ENCODE measurements at regions not wholly inside any gene's neighbourhood (a gene's known extent, or its start where the extent isn't known, plus 50 kb on each side); places are given as distances from the start of the nearest gene placed in this dataset.
"Not testable (repeated sequence)": the region's sequence is repeated elsewhere in the genome, so short reads cannot be mapped to it uniquely, and the experiment has no call there.

DNA sequence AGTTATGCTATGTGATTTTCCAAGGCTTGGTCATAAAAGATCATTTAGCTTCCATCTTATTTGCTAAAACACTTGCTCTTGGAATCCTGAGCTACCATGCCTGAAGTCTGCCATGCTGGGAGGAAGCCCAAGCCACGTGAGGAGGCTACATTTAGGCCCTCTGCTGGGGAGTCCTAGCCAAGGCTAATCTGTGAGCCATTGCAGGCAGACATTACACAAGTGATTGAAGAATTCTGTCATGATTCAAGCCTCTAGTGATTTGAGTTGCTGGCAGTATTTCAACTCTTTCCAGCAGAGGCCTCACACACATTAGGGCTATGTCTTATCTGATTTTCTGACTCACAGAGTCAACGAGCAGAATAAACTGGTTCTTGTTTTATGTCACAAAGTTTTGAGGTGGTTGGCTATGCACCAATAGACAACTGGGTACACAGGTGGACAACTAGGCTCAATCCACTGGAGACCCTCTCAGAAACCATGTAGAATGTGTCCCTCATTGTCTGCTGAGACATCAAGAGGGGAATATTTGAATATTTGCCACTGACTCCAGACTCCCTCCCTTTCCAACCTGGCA lies 227.2 kb upstream of the SULF2 start:
- DNase-seq, result no peak

DNA sequence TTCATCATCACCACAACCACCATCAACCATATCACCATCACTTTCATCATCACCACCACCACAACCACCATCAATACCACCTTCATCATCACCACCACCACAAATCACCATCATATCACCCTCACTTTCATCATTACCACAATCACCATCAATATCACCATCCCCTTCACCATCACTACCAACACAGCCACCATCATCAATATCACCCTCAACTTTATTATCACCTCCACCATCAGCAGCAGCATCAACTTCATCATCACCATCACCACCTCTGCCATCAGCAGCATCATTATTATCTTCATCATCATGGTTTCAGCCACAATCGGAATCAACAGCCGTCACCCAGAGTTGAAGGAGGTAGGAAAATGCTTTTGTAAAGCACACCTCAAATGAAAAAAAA lies 225.7 kb upstream of the SULF2 start:
- DNase-seq, result no peak

DNA sequence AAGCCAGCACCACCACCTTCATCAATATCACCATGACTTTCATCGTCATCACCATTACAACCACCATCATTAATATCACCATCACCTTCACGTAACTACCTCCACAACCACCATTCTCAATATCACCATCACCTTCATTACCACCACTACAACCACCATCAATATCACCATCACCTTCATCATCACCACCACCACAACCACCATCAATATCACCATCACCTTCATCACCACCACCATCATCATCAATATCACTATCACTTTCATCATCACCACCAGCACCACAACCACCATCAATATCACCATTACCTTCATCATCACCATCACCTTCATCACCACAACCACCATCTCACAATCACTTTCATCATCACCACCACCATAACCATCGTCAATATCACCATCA lies 225.3 kb upstream of the SULF2 start:
- DNase-seq, result no peak

DNA sequence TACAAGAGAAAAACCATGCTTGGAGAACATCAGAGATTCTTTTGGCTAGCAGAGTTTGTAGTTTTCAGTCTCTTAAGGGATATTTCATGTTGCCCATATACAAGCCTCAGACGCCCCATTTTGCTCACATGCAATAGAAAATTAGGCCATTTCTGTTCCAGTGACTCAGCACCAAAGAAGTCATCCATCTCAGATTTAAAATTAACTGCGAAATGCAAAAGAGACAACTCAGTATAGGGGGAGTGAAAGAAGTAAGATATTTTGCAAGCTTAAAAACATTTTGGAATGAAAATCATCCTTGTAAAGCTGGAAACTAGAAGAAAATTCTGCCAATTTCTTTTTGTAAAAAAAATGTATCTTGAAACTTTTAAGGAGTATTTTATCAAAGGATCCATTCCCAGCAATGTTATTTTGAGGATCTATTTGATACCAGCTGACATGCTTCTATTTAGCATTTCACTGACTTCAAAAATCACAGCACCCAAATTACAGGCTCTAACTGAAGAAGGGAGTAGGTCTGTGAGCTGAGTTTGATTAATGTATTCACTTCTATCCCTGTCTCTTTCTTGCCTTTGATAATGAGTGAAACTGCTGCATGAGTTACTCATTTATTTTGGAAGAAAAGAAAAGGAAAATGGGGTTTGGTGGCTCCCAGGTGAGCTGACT lies 223.7 kb upstream of the SULF2 start:
- no peak for DNase-seq

DNA sequence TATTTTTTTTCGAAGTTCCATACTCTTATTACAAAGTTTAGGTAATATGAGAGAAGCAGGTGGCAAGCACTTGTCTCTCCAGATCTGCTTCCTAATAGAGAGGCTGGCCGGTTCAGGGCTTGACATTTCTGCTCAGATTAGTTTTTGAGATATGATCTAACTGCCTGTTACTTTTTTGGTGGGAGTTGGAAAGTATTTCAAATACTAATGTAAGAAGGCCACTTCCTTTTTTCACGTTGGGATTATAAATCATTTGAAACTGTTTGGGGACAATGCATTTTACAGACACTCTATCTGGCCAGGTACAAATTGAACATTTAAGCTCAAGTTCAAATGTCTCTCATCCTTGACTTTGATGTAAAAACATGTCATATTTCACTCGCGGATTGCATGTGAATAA lies 222.1 kb upstream of the SULF2 start:
- DNase-seq, result no peak

DNA sequence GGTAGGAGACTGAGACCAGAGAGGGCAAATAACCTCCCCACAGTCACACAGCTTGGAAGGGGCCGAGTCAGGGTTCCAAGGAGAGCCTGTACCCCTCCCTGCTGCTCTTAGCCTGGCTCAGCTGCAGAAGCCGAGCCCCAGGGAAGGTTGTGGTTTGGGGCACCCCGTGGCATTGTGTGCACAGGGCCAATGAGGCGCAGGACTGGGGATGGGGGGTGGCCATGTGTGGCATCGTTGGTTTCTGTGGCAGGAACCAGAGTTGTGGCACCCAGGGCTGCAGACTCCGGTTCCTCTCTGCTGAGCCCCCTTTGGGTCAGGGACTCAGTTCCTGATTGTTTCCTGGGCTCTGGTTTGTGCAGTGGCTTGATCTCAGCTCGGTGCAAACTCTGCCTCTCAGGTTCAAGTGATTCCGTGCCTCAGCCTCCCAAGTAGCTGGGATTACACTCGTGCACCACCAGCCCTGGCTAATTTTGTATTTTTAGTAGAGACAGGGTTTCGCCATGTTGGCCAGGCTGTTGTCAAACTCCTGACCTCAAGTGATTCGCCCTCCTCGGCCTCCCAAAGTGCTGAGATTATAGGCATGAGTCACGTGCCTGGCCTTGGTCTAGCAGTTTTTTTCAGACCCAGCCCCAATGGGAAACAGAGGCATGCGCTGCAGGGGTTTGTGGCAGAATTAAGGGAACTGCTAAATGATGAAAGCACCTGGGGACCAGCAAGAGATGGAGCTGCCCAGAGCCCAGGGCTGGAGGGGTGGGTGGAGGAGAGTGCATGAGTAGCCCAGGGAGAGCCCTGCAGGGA lies 221.0 kb upstream of the SULF2 start:
- no peak for DNase-seq

DNA sequence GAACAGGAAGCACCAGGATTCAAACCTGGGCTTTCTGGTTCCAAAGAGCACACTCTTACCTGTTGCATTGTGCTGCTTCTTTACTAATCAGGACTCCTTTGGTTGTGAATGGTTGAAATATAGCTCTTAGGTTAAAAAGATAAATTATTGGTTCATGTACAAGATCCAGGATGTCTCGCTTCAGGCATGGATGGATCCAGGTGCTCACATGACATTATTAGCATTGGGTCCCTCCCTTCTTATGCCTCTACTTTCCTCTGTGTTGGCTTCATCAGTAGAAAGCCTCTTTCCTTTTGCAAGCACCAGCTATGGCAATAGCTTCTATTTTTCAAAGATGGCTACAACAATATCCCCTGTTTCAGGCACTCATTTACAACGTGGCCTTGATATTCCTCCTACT lies 217.7 kb upstream of the SULF2 start:
- no peak for DNase-seq

DNA sequence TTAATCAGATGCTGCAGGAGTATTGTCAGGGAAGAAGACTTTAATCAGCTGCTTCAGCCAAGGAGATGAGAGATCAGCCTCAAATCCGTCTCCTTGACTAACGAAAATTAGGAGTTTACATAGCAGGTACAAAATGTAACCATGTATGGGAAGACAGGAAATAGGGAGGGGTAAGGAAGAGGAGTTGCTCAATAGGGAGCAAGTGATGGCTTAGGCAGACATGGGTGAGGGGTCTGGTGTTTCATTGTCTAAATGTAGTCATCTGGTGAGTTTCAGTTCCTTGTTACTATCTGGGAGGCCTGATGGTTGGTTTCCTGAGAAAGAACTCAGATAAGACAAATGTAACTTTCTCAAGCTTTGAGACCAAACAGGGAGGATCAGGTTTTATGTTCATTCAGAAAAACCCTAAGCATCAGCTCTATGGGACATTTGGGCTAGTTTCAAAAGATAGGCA lies 217.3 kb upstream of the SULF2 start:
- DNase-seq, result no peak

DNA sequence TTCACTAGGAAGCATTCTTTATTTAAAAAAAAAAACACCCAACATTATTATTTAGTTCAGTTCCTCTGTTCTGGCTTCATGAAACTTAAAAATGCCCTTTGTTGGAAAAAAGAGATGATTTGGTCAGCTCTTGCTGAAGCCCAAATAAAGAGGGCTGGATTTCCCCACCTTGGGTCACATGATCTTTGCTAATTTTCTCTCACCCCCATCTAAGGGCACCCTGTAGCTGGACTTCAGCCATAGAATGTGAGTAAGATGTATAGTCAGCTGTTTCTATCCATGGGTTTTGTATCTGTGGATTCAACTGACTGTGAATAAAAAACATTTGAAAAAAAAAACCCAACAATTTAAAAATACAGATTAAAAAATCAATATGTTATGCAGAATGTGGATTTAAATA lies 213.9 kb upstream of the SULF2 start:
- no peak for DNase-seq

DNA sequence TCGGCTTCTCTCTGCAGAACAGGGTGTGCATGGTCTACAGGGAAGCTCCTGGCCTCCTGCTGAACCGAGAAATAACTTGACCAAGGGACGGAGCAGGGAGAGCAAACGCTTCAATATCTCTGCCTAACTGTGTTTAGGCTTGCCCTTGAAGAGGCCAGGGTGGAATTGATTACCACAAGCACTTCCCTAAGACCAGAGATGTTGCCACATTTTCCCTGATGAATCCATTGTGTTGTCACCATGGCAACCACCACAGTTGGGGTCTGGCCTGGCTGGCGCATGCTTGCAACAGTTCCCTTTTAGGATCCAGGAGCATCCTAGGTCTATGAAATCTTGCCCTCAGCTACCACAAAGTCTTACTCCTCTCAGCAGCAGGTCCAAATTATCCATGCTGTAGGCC lies 213.5 kb upstream of the SULF2 start:
- DNase-seq, result no peak

DNA sequence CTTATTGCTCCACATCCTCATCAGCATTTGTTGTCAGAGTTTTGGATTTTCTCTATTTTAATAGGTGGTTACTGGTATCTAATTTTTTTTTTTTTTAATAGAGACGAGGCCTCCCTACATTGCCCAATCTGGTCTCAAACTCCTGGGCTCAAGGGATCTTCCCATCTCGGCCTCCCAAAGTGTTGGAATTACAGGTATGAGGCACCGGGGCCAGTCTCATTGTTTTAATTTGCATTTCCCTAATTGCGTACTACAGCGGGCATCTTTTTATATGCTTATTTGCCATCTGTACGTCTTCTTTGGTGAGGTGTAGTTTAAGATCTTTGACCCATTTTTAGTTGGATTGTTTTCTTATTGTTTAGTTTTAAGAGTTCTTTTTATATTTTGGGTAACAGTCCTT lies 210.4 kb upstream of the SULF2 start:
- no peak for DNase-seq

DNA sequence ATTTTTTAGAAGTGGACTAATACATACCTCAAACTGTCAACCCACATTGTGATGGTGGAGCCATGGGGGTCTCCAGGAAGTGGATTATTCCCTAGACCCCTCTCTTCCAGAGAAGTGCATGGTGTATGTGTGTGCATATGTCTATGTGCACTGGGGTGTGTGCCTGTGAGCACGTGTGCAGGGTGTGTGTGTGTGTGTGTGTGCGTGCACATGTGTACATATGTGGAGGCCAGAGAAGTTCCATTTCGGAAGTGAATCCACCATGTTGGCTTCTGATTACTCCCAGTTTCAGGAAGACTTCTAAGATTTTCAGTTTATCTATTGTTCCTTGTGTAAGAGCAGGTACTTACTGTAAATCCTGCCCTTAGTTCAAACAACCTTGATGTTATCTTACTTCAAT lies 208.5 kb upstream of the SULF2 start:
- DNase-seq, result no peak

DNA sequence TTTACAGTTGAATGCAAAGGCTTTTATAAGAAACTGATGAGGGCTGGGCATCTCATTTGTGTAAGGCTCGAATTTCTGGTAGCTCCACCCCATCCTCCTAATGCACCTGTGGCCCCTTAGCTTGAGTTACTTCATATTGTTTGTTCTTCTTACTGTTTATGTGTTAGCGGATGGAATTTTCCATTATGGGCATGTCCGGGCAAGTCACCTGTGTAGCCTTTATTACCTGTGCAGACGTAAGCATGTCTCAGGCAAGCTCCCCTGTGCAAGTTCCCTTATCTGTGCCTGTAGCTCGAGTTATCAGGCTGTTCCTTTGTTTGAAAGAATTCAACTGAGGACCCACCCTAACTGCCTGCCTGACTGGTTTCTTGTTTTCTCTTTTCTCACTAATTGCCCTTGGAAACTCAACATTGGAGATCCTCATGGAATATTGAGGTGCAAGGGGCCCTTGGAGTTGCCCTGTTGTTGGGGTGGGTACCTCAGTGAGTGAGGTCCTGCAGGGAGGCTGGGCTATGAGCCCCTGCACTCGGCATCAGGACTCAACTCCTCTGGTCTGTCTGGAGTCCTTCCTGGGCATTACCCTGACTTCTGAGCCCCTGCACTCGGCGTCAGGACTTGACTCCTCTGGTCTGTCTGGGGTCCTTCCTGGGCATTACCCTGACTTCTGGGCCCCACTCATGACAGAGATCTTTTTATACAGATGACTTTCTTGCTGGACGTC lies 207.9 kb upstream of the SULF2 start:
- DNase-seq, result no peak

DNA sequence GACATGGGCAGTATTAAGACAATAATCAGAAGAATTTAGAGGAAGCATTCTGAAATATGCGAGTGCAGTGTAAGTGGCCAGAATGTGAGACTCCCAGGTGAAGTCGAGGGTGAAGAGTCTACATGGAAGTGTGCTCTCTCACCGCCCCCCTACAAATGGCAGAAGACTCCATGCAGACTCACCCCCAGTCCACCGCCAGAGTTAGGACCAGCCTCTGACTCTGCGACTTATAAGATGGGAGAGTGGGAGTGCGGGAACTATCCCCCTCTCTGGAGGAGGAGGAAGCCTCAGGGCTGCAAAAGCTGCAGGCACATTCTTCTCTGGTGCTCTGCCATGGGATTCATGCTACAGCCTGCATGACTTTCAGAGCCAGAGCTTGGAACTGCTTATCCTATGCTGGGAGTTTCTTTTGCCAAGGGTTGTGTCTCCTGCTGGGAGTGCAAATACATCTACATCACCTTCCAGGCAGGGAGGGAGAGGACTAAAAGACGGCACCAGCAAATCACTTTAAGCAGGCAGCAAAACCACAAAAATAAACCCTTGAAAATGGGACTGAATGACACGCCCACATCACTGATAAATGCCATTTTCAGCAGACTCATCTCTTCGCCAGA lies 206.7 kb upstream of the SULF2 start:
- no peak for DNase-seq

DNA sequence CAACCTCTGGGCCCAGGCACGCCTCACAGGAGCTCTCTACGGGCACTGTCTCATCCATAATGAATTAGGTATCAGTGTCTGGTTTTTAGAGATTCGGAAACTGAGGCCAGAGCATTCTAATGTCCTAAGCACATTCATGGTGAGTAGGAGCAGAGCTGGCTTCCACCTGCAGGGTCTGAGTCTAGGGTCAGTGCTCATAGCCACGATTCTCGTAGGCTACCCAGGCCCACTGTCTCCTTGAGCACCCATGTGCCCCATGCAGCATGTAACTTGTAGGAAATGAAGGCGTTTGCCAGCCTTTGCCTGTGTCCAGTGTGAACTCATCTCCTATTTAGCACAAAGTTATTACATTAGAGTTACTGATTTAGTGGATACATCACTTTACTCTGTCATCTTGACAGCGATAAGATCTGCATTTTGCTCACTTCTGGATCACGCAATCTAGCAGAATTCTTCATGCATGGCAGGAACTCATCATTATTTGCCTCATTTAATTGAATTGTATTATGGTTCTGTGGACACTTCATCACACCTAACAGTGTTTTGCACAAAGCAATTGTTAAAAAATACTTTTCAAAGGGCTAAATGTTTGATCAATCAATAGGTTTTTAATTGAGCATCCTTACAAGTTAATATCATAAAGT lies 205.3 kb upstream of the SULF2 start:
- DNase-seq, result no peak

DNA sequence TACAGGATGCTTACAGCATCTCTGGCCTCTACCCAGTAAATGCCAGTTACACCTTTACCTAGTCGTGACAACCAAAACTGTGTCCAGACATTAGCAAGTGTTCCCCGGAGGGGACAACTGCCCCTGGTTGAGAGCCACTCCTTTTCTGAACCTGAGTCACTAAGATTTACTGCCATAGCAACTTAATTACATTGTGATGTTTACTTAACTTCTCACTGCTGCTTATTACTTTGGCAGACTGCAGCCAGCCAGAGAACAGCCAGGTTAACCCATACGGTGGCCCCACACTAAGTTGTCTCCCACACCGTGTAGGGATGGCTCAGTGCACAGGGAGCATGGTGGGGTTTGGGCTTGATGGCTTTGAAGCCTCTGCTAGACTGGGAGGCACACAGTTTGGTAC lies 204.7 kb upstream of the SULF2 start:
- DNase-seq, result peak; percentile 62

DNA sequence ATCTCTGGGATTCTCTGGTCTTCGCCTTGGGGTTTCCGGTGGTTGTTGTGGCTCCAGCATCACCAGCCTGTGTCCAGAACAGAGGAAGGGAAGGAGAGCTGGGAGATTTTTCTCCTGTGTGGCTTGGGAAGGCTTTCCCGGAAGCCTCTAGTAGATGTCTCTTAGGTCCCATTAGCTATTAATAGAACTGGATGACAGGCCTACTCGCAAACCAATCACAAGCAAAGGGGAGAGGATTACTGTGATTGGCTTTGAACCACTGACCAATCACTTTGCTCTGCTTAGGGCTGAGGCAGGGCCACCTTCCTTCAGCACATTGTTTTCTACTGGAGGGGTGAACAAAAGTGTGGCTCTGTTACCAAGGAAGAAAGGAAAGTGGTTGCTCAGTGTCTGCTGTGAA lies 203.4 kb upstream of the SULF2 start:
- no peak for DNase-seq

DNA sequence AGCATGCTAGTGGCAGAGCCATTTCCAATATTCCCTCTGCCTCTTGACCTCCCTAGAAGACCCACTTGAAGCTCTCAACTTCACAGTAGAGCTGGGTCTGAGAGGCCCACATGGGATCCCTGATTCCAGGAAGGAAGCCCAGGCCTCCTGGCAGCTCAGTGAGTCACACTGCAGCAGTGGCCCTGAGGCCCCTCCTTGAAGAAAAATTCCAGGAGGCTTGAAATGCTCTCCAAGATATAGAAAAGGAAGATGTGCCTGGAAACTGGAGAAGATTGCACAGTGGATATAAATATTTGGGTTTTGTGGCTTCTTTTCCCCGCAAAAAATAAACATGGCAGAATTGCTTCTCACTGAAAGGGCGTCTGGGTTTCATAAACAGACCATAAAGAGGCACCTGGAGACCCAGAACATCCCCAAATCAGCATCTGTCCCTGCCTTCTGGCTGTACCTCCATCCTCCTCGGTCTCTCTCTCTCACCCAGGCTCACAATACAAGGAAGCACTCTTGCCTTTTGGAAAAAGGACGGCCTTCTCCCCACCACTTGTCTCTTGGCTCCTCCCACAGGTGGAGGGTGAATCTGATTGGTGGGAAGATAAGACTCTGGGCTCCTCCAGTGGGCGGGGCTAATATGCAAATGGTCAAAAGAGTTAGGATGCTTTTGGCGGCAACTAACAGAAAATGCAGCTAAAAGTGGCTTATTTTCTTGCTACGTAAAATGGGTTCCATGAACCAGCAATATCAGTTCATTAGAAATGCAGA lies 200.0 kb upstream of the SULF2 start:
- no peak for DNase-seq

DNA sequence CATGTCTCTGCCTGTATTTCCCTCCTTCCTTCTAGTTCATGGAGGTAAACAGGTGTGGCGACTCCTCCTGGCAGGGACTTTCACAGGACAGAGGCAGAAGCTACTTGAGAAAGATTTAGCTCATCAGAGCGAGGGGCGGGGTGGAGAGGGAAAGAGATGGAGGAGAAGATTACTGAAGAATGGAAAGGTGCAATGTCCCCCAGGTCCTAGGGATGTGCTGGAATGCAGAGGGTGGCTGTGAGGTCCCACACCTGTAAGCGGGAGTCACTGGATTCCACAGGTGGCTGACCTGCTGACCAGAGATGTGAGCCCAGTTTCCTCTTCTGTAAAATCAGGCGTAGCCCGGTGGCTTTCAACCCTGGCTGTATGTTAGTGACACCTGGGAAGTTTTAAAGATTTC lies 199.2 kb upstream of the SULF2 start:
- DNase-seq, result no peak

DNA sequence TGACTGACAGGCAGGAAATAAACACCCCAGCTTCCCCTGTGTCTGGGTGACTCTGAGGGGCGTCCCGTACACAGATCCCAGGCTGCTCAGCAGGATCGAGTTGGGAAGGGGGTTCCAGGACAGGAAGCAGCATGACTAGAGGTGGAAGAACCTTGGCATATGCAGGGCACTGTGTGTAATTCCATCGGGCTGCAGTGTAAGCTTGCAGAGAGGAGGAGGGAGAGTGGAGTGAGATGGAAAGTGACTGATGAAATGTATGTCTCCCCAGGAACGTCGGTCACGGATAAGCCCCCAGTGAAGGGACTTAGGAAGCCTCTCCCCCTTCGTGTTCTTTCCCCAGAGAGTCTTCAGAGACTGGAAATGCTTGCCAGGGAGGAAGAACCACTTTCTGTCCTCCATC lies 198.4 kb upstream of the SULF2 start:
- DNase-seq, result not testable (repeated sequence)
